ENCODE measurements at regions not wholly inside any gene's neighbourhood (a gene's known extent, or its start where the extent isn't known, plus 50 kb on each side); places are given as distances from the start of the nearest gene placed in this dataset.

DNA sequence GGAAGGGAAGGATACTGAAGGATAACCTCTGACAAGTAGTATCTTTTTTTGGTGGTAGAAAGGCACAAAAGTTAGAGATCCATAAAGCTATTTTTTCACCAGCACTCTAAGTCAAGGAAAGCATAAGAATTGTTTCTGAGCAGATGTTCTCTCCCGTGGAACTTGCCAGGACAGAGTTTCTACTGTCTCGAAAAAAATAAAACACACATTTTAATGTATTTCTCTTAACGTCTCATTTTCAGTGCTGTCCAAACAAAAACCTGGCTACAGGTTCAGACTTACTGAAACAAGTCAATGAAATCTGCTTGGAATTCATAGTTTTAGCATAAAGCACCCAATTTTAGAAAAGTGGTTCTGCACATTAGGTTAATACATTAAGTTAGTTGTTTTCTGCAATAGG lies 338.3 kb downstream of the LTN1 start:
- no peak for DNase-seq (ENCODE audit: low spot score)

DNA sequence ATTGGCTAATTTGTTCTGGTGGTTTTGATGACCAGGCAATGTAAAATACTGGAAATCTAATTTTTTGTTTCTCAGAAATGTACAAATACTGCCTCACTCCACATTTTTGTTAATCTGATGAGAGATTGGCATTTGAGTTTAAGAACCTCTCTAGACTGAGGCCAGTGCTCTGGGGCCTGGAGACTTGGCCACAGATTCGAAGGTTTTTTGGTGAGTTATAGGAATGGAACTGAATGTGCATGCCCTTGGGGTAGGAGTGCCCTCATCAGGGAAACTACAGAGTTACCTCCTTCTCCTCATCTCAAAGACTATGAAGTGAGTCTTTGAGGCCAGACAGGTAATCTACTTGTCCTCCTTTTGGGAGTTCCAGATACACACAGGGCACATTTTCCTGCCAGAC lies 347.9 kb downstream of the LTN1 start:
- peak; percentile 1 for DNase-seq (ENCODE audit: low spot score)

DNA sequence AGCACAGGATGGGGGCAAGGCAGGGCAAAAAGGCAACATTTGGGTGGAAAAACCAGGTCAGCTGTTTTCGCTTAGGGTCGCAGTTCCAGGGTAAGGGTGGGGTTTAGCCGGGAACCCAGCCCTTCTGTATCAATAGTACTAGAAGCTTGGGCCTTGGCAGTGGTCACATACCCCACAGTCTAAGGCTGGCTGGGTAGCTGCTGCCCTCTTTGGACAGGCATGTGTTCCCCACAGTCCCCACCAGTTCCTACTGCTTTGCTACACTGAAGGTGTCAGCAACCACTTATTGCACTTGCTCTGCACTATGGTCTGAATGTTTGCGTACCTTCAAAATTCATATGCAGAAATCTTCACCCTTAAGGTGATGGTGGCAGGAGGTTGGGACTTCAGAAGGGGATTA lies 349.8 kb downstream of the LTN1 start:
- no peak for DNase-seq (ENCODE audit: low spot score)

DNA sequence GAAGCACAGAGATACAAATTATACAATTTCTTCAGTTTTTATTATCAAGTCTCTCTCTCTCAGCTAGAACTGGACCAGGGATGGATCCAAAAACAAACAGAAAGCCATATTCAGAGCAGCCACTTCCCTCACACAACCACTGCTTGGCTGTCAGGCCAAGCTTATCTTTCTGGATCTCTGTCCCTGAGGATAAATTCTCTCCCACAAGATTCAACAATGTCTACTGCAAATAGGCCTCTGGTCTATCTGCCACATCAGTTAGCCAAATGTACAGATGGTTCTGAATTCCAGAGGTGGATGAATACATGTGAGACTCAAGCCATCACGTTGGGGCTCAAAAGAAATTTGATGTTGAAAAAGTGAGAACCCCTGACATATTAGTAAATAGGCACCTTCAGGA lies 350.9 kb downstream of the LTN1 start:
- DNase-seq (ENCODE audit: low spot score) = no peak

DNA sequence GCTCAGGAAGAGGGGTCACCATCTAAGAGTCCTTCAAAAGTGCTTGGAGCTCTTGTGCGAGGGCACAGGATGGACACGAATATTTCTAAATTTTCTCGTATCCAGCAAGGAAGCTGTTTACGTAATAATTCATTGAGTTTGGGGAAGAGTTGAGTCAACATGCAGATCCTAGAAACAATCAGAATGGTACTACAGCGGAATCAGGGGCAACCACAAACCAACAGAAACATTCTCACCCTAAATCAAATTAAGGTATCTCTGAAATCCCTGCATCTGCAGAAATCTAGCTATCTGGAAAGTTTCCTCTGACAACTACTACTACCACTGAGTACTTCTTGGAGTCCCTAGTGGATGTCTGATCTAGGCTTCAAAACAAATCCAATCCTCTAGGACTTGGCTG lies 352.4 kb downstream of the LTN1 start:
- DNase-seq (ENCODE audit: low spot score) = no peak

DNA sequence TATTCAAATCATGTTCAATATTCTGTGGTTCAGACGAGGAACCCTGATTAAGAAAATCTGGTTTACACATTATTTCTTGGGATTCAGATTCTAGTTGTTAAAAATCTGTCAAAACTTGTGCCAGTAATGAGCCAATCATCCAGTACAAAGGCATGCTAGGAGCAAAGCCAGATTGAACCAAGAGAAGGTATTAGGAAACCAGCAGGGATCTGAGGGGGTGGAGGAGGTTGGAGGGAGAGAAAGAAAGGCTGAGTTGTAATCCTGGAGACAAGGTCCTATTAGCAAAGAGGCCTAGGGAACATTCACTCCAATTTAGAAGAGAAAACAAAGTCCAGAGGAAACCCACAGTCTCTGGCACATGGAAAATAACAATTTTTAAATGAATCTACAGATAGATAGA lies 352.9 kb downstream of the LTN1 start:
- DNase-seq (ENCODE audit: low spot score) = no peak

DNA sequence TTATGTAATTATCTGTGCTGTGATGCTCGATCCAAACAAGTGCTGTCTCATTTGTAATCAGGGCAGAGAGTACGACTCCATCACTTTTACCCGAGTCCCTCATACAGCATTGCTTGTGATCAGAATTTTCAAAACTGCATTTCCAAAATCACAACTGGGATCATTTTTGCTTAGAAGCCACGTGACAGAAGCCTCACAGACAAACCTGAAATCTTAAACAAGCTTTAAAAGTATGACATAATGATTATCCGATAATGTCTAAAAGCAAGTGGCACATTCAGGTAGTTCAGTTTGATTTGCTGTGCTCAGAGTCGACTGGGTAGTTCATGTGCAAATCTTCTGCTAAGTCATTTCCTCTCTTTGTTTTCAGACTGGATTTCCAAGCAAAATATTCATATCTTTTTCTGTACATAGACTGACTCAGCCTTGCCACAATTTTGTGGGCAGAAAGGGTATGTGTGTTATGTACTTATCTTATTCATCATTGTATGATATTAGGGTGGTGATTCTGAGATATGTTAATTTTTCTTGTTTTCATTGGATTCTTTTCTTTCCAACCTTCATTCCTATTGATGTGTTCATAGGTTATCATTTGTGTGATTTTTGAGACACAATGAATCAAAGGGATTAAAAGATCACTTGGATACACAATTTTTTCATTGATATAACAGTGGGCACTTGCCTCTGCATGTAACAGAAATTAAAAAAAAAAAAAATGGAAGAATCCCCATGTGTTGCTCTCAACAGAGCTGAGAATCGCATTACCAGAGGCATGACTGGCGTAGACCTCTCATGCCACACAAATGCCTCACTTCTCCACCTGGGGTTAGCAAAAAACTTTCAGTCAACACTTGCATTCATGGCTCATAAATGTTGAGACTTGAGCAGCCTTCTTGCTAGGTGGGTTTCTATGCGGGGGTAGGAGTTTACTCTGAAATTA lies 355.7 kb downstream of the LTN1 start:
- DNase-seq (ENCODE audit: low spot score) = peak; percentile 31

DNA sequence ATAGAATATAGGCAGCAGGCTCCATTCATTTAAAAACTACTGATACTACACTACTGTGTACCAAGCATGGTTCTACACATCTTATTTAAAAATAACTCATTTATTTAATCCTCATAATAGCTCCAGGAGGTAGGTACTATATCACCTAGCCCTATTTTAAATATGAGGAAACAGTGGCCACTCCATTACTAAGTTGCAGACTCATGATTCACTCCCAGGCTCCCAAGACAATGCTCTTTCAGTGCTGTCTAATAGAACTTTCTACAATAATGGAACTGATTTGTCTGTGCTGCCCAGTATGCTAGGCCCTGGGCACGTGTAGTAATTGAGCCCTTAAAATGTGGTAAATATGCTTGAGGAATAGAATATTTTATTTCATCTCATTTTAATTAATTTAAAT lies 357.1 kb downstream of the LTN1 start:
- DNase-seq (ENCODE audit: low spot score) = no peak

DNA sequence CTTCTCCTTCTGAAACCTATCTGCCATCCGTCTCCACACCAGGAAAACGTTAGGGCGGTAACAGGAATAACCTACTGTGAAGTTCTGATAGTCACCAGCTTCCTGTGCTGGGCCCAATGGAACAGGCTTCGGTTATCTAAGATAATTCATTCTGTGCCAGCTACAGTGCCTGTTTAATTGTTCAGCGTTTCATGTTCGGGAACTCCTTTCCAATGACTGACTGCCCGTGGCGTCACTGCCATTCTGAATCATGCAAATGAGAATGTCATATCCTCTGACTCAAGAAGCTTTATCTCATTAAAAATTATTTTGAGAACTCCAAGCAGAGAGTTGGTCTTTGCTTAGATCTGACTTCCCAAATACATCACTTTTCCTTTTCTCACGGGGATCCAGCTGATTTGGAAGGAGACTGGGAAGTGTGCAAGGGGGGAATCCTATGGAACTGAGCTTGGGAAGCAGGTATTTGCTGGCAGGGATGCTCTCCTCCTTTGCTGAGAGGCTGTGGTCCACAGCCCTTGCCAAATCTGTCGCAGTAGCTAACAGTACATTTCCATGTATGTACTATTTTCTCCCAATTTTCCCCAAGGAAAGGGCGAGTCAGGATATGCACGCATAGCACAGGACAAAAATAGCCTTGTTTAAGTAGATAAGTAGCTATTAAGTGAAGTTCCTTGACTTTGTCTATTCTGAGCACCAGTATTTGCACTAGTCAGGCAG lies 358.7 kb downstream of the LTN1 start:
- DNase-seq (ENCODE audit: low spot score) = peak; percentile 18

DNA sequence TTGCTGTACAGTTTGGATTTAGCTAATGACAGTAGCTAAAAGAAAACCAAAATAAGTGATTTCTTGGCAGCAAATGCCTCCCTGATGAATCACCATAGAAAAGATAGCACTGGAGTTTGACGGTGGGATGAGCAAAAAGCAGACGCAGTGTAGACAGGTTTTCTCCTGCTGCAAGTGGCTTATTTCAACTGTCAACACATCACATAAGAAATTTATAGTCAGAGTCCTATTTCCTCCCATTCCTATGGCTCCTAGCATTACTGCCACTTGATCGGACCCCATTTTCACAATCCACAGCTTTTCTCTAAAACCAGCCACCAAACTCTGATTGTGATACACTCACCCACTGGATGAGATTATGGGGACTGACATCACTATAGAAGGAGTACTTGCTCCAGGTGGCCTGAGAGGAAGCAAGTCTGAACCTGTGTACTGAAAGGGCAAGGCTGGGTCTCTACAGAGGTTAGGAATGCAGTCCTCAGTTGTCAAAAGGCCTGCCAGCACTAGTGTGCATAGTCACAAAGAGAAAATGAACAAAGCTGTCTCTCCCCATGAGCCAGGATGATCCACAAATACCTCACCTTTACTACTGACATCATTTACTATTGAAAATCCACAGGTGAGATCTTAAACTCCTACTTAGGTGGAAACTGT lies 359.8 kb downstream of the LTN1 start:
- peak; percentile 19 for DNase-seq (ENCODE audit: low spot score)

DNA sequence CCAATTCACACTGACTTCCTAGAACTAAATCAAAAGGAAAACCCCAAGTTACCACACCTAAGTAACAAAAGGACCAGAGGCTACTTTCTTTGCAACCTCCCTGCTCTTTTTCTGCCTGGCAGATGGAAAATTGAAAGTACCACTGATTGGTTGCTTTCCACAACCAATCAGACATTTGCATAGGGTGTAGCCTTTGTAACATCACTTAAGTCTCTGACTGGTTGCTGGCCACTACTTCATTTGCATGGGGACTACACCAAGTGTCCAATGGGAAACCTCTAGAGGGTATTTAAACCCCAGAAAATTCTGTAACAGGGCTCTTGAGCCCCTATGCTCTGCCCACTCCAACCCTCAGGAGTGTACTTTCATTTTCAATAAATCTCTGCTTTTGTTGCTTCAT lies 365.0 kb downstream of the LTN1 start:
- DNase-seq (ENCODE audit: low spot score) = no peak

DNA sequence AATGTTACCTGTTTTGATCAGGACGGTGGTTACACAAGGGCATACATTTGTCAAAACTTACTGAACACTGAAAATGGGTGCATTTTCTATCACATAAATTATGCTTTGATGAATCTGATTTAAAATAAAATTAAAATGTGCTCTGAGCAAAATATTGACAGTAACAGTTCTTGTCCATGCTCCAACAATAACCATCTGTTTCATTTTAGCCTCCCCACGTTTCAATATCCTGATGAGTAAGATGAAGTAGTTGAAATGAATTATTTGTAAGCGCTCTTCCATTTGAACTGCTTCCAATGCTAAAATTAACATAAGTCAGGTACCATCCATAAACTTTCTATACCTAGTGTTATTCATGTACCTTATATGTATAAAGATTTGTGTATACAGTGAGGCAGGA lies 365.4 kb downstream of the LTN1 start:
- DNase-seq (ENCODE audit: low spot score) = no peak

DNA sequence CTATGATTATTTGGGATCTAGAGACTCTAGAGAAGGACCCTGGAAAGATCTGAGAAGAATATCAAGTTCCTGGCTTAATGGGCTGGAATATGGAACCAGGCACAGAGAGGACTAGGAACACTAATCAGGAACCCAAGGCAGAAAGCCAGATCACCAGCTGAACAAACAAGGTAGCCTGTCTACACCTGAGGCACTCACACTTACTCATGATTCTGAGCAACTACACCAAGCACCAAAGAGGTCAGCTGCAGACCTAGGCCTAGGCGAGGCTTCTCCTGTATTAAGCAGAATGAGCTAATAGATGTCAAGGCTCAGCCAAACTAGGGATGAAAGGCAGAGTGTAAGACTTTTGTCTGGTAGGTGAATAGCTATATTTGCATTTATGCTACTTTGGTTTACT lies 368.1 kb downstream of the LTN1 start:
- DNase-seq (ENCODE audit: low spot score) = no peak

DNA sequence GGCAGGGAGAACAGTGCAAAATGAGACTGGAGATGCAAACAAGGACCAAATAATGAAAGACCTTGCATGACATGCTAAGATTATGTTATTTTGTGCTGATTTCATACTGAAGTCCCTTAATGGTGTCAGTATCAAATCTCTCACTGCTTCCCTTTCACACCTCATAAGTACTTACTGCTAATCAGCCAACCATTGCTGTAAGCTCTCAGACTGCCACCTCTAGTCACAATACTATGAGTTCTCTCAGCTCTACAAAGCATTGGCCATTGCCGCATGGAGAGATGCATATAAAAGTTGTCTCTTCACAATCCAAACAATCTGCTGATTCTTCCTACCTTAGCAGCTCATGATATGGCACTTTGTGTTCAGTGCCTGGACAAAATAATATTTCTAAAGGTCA lies 375.4 kb downstream of the LTN1 start:
- DNase-seq (ENCODE audit: low spot score) = no peak

DNA sequence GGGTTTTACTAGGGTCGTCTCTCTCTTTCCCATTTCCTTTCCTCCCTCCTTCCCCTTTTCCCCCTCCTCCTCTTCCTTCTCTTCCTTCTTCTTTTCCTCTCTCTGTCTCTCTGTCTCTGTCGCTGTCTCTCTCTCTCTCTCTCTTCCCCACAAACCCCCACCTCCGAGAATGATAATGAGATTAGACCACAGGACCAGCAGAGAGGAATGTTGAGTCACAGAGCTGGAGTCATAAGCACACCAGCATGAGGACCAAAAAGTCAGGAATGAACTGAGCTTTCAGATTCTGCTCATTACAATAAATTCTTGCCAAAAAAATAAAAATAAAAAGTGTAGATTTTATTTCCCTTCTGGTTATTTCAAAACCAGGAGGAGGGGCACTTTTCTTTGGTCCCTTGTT lies 377.4 kb downstream of the LTN1 start:
- DNase-seq (ENCODE audit: low spot score) = peak; percentile 54

DNA sequence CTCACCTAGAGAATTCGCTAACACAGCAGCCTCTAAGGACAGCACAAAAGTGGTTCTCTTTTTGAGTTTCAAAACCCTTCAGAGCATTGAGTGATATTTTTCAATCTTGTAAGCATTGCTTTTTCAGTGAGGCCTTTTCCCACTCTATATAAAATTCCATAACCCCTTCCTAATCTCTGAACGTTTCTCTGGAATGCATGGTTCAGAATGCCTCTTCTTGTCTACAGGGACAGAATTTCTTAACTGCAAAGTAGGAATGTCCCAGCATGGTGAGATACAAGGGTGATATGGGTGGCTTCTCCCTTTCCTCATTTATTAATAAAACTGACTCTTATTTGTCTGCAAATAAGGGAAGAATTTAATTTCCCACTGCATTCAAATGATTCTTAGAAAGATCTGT lies 377.9 kb downstream of the LTN1 start:
- peak; percentile 17 for DNase-seq (ENCODE audit: low spot score)

DNA sequence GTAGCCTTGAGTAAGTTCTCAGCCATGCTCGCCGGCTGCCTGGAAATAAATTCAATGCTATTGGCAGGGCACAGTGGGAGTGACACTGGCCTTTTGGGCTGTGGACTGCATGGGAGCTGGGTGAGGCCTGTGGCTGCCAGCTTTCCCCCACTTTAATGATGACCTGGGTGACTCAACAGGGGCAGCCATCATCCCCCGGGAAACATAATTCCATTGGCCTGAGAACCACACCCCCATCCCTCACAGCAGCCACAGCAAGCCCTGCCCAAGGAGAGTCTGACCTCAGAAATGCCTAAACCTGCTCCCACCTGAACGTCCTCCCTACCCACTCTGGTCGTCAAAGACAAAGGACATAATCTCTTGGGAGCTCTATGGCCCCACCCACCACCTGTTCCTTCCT lies 384.0 kb downstream of the LTN1 start:
- DNase-seq (ENCODE audit: low spot score) = no peak

DNA sequence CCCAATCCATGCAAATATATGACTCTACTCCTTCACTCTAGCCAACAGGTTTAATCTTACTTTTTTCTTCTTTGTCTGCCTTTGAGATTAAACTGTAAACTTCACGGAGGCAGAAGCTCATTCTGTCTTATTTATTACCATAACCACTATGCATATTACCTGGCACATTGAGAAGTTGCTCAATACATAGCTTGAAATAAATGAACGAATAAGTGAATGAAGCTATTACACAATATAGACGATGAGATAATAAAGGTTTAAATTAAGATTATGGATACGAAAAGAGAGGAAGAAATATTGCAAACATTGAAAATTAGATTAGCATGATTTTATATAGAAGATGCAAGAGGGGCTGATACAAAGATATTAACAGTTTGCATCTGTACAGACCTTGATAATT lies 385.1 kb downstream of the LTN1 start:
- no peak for DNase-seq (ENCODE audit: low spot score)

DNA sequence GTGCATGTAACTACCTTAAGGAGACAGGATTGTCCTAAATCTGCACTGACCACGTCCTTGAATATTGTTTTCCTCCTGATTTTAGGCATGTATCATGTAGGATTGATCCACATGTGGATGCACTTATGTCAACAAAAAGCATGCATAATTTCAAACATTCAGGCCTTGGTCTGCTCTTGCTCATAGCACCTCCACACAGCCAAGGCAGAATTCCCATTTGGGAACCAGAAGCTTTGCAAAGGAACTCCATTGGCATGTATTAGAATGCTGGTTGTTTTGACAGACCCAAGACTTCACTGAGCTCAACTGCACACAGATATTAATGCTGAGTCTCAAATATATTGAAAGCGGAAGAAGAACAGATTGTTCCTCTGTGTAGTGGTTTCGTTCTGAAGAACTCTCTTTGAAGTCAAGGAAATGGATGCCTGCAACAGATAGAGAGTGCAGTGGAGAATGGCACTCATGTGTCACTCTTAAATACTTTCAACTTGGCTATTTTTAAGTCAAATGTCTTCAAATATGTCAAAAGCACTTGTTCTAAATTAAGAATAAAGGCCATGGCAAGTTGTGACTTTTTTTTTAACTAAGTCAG lies 387.6 kb downstream of the LTN1 start:
- no peak for DNase-seq (ENCODE audit: low spot score)

DNA sequence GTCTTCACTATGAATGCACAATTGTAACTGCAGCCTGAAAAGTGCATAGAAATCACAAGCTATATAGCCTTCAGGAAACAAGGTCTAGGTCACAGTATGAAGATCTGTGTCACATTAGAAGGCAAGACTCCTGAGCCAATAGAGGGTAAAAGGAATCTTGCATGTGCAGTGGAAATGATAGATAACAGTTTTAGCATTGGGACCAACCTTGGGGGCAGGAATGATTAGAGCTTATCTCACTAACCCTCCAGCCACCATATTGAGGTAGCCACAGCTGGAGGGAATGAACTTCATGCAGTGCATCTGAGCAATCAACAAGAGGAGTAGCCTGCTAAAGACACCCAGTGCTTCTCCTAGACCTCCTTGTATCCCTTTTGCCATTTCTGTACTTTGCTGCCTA lies 390.1 kb downstream of the LTN1 start:
- DNase-seq (ENCODE audit: low spot score) = no peak

DNA sequence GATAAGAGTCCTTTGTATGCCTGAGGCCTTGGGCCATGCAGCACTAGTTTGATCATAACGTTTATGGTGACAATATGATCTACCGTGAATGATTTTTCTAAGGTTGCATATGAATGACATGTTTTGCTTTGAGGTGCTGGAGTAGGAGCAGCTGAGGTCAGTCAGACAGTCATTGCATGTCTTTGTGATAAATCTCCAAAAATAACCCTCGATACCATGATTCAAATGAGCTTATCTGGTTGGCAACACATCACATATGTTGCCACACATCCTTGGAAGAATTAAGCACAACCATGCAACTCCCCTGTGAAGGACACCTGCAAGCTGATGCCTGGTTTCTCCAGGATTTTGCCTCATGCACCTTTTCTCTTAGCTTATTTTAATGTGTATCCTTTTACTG lies 394.5 kb downstream of the LTN1 start:
- DNase-seq (ENCODE audit: low spot score) = no peak

DNA sequence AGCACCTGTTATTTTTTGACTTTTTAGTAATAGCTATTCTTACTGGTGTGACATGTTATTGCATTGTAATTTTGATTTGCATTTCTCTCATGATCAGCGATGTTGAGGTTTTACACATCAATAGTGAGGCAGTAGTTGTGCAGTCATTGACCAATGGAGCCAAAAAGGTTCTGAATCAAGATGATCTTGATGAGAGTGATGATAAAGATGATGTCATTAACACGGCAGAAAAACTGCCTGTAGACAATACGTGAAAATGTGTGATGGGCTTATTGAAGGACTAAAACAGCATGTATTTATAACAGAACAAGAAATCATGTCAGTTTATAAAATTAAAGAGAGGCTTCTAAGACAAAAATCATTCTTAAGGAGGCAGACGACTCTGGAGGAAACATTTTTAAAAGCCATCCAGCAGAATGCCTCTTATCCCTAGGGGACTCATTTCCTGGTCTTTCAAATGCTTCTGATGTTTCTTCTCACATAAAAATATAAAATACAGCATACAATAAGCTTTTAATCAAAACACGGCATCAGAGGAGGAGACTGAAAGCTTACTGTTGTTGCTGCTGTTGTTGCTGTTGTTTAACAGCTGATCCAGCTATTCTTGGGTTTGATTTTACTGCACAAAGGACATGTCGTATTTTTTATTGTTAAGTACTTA lies 400.3 kb downstream of the LTN1 start:
- DNase-seq (ENCODE audit: low spot score) = no peak

All from hepatic stellate cell (primary cell).